Thoracic aorta (tissue), 2 donors: ENCODE measurements at regions not wholly inside any gene's neighbourhood (a gene's known extent, or its start where the extent isn't known, plus 50 kb on each side); places are given as distances from the start of the nearest gene placed in this dataset.

Experiments
- ATAC-seq: fragments of 150-250 bp; one replicate; pipeline ENCODE4 v1.8.0; 2017; ENCODE audit warnings: low read depth; ENCODE audit not compliant: insufficient number of reproducible peaks, low FRiP score
- DNase-seq: peaks from one replicate; pipeline ENCODE4 v3.0.0-alpha.2; 2020; ENCODE audit warnings: low spot score
- H3K27ac ChIP-seq, 2 donors: fragments of 200-600 bp; sonication (generic); 1 replicate in 1 of 2; 2 replicates in 1 of 2; pipeline ENCODE4 v1.5.1; 2016; ENCODE audit warnings: mild to moderate bottlenecking in 2 of 2, moderate library complexity in 2 of 2
- H3K27me3 ChIP-seq: fragments of 200-600 bp; sonication (generic); replicated peaks from 2 replicates; pipeline ENCODE4 v1.6.0; 2016; ENCODE audit warnings: mild to moderate bottlenecking; ENCODE audit not compliant: insufficient read depth
- H3K36me3 ChIP-seq: fragments of 200-600 bp; sonication (generic); one replicate; pipeline ENCODE4 v1.5.1; 2016
- H3K4me1 ChIP-seq, 2 donors: fragments of 200-600 bp; sonication (generic); 1 replicate in 1 of 2; 2 replicates in 1 of 2; pipeline versions ENCODE4 v1.5.1 to v1.6.0; 2016; ENCODE audit warnings: low read depth in 2 of 2, mild to moderate bottlenecking in 1 of 2; ENCODE audit not compliant: control insufficient read depth in 1 of 2
- H3K4me3 ChIP-seq: fragments of 200-600 bp; sonication (generic); 2 replicates; pipeline ENCODE4 v1.5.1; 2016; ENCODE audit warnings: mild to moderate bottlenecking
- H3K9me3 ChIP-seq: fragments of 200-600 bp; sonication (generic); 2 replicates; pipeline ENCODE4 v1.5.1; 2016
- TF ChIP-seq, protein P1 (sequence below): fragments of 200-600 bp; sonication (generic); IDR thresholded peaks from one replicate; pipeline ENCODE4 v1.5.1; 2019; ENCODE audit warnings: antibody characterized with exemption

DNA sequence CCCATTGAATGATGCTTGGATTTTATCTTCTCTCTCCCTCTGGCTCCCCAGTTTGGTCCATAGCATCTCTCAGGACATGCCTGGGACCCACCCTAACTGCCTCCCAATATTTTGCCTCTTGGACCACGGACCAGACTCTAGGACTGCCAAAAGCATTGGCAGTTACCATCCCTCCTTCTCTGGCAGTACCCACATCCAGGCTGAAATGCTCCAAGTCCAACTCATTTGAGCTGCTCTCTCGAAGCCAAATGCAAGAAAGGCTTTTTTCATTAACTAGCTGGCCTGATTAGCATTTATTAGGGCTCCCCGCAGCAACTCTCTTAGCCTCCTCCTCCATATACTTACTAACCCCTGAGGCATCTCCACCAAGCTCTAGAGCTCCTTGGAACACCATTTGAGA is 140.0 kb upstream of the GRIK3 start:
- no peak for ATAC-seq

DNA sequence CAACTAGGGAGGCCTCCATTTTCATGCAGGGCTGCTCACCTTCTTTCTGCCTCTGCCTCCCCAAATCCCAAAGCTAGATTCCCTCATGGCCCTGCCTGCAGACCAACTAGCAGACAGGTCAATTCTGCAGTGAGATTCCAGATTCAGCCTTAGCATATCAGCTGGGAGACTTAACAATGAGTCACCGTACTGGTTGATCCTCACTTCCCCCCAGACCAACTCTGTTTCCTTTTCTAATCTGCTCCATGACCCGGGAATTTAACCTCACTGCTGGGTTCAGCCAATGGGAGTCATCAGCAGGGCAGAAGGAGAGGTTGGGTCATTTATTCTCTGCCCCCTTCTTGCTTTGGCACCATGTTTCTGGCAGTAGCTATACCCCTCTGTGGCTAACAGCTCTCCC is 140.6 kb upstream of the GRIK3 start:
- Histone ChIP-seq H3K36me3 (no peaks in the 10 kb centered on the region), H3K4me3 (no peak overlapping the region), H3K9me3 (no peaks in the 10 kb centered on the region), H3K4me1 (no peaks in the 10 kb centered on the region), H3K27me3 (no peaks in the 10 kb centered on the region), H3K27ac (no peak overlapping the region)
- DNase-seq (no peak), ATAC-seq (no peak)
- TF ChIP-seq, protein P1, sequence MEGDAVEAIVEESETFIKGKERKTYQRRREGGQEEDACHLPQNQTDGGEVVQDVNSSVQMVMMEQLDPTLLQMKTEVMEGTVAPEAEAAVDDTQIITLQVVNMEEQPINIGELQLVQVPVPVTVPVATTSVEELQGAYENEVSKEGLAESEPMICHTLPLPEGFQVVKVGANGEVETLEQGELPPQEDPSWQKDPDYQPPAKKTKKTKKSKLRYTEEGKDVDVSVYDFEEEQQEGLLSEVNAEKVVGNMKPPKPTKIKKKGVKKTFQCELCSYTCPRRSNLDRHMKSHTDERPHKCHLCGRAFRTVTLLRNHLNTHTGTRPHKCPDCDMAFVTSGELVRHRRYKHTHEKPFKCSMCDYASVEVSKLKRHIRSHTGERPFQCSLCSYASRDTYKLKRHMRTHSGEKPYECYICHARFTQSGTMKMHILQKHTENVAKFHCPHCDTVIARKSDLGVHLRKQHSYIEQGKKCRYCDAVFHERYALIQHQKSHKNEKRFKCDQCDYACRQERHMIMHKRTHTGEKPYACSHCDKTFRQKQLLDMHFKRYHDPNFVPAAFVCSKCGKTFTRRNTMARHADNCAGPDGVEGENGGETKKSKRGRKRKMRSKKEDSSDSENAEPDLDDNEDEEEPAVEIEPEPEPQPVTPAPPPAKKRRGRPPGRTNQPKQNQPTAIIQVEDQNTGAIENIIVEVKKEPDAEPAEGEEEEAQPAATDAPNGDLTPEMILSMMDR, result no peak

More for the DNA sequence above, 140.0 kb upstream of the GRIK3 start:
- TF ChIP-seq, protein P1, result no peak
- H3K36me3 ChIP-seq, result no peaks in the 10 kb centered on the region
- no peak overlapping the region for H3K4me3 ChIP-seq
- H3K9me3 ChIP-seq, result no peaks in the 10 kb centered on the region
- H3K27ac ChIP-seq, result no peak overlapping the region
- H3K27me3 ChIP-seq, result no peaks in the 10 kb centered on the region
- H3K4me1 ChIP-seq, result no peaks in the 10 kb centered on the region
- DNase-seq, result no peak

DNA sequence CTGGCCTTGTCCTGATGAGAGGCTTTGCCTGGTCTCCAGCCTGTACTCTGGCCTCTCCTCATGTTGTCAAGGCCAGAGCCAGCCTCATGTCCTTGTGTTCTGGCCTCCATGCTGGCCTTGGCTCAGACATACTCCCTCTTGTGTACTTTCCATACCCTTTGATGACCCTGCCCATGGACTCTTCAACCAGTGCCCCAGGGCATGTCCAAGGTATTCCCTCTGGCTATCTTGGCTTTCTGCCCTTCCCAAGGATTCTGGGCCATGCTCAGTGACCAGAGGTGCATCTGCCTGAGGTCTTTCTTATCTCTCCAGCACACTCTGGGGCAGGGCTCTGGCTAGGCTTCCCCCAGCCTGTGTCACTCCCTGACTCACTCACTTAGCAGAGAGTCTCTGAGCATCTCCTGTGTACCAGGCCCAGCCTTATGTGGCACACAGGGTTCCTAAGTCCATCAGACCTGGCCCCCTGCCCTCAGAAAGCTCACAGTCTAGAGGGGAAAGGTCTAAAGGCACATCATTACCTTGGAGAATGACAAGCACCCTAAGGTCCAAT is 141.4 kb upstream of the GRIK3 start:
- DNase-seq (no peak), ATAC-seq (no peak)
- Histone ChIP-seq H3K4me3 (no peak overlapping the region), H3K27ac (no peak overlapping the region), H3K27me3 (no peaks in the 10 kb centered on the region), H3K9me3 (no peaks in the 10 kb centered on the region), H3K36me3 (no peaks in the 10 kb centered on the region), H3K4me1 (no peaks in the 10 kb centered on the region)
- TF ChIP-seq, protein P1, result no peak

DNA sequence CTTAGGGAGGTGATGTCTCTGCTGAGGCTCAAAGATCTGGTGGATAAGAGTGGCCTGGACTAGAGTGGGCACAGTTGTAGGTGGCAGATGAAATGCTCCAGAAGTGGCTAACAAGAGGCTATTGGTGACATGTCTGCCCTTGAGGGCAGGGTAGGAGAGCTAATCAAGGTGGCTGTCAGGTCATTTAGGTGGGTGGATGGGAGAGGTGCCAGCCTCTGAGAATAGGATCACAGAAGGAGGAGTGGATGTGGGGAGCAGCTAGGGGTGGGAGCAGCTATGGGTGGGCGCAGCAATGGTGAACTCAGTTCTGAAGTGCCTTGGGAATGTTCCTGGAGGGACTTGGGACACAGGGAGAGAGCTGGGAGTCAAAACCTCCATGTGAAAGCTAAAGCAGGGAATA is 142.0 kb upstream of the GRIK3 start:
- ATAC-seq (no peak), DNase-seq (no peak)
- Histone ChIP-seq H3K27me3 (no peaks in the 10 kb centered on the region), H3K27ac (no peak overlapping the region), H3K4me1 (no peaks in the 10 kb centered on the region), H3K4me3 (no peak overlapping the region), H3K9me3 (no peaks in the 10 kb centered on the region), H3K36me3 (no peaks in the 10 kb centered on the region)
- TF ChIP-seq, protein P1, result no peak

DNA sequence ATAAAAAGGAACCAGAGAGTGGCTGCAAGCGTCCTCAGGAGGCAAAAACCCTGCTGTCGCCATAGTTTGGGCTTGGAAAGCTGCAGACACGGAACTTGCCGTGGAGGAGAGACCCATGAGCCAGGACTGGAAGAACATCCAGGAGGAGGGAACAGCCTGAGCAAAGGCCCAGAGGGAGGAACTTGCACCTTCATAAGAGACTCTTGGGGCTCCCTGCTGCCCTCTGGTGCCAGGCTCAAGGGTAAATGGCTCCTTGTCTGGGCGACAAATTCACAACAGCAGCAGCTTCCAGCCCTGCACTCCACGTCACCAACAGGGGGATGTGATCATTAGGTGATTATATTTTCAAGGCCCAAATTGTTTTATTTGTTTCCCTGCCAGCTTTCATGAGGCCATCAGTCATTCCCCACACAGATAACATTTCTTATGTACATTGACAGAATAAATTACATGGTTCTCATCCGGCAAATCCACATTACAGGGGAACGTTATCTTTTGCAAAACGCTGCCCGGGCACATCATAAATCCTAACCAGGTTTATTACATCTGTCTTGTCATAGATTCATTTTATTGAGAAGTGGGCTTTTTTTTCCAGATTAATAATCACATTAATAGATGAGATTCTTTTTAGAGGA is 143.0 kb upstream of the GRIK3 start:
- no peak overlapping the region for H3K27ac ChIP-seq
- no peak for DNase-seq
- ATAC-seq, result no peak
- TF ChIP-seq, protein P1, result no peak
- no peaks in the 10 kb centered on the region for H3K4me1 ChIP-seq
- H3K27me3 ChIP-seq, result no peaks in the 10 kb centered on the region
- no peak overlapping the region for H3K4me3 ChIP-seq
- no peaks in the 10 kb centered on the region for H3K36me3 ChIP-seq
- no peaks in the 10 kb centered on the region for H3K9me3 ChIP-seq
